H1 (cell line): ENCODE measurements at regions not wholly inside any gene's neighbourhood (a gene's known extent, or its start where the extent isn't known, plus 50 kb on each side); places are given as distances from the start of the nearest gene placed in this dataset.

Source experiments
- CTCF ChIA-PET: fragments of 300-600 bp; sonication (Branson Sonifier 250); formaldehyde crosslinking; loops from one replicate; lab custom pipeline; 2021; ENCODE audit not compliant: partially characterized antibody; lab: Charles Lee
- POLR2A ChIA-PET: fragments of 300-600 bp; sonication (Branson Sonifier 250); formaldehyde crosslinking; loops from one replicate; lab custom pipeline; 2021; ENCODE audit warnings: inconsistent platforms; ENCODE audit not compliant: partially characterized antibody; lab: Charles Lee
- DNase-seq, 2 experiments: peaks; one replicate each; pipeline versions ENCODE4 v3.0.0 to v3.0.0-alpha.2; 2010 to 2022; ENCODE audit warnings: low spot score in 2 of 2, low read depth in 1 of 2, mixed read lengths in 1 of 2
- FAIRE-seq: peaks from 2 replicates; lab custom pipeline; 2011; peaks lifted over from hg19 to GRCh38; lab: Jason Lieb, UNC
- H2AFZ ChIP-seq: 2 replicates; pipeline ENCODE4 v1.8.1; 2012; ENCODE audit warnings: low read length, inconsistent platforms
- H2AK5ac ChIP-seq: 2 replicates; pipeline ENCODE4 v1.6.1; 2013; ENCODE audit warnings: low read depth, low read length
- H2BK120ac ChIP-seq: replicated peaks from 2 replicates; pipeline ENCODE3; 2013; ENCODE audit warnings: low read depth, low read length, inconsistent platforms
- H2BK12ac ChIP-seq: 2 replicates; pipeline ENCODE4 v1.6.1; 2013; ENCODE audit warnings: low read depth, low read length
- H2BK15ac ChIP-seq: 2 replicates; pipeline ENCODE4 v1.6.1; 2013; ENCODE audit warnings: low read length
- H2BK20ac ChIP-seq: 2 replicates; pipeline ENCODE4 v1.6.1; 2013; ENCODE audit warnings: low read length
- H2BK5ac ChIP-seq: 2 replicates; pipeline ENCODE4 v1.6.1; 2013; ENCODE audit warnings: low read depth, low read length
- H3K14ac ChIP-seq: 2 replicates; pipeline ENCODE4 v1.6.1; 2013; ENCODE audit warnings: inconsistent platforms; ENCODE audit not compliant: insufficient read length
- H3K18ac ChIP-seq: 2 replicates; pipeline ENCODE4 v1.6.1; 2013; ENCODE audit warnings: low read length; ENCODE audit errors: extremely low read depth
- H3K23ac ChIP-seq: 2 replicates; pipeline ENCODE4 v1.6.1; 2013; ENCODE audit warnings: inconsistent platforms; ENCODE audit not compliant: insufficient read length
- H3K23me2 ChIP-seq: 2 replicates; pipeline ENCODE4 v1.6.1; 2013; ENCODE audit warnings: low read depth, low read length
- H3K27ac ChIP-seq: 2 replicates; pipeline ENCODE4 v1.6.1; 2011; ENCODE audit warnings: low read depth, low read length, inconsistent platforms
- H3K27me3 ChIP-seq, 4 experiments: replicated peaks in 1 of 4; 1 replicate in 1 of 4; 2 replicates in 3 of 4; pipeline versions ENCODE4 v1.6.1 to v1.8.1; 2011 to 2013; ENCODE audit warnings: low read length in 3 of 4, mild to moderate bottlenecking in 3 of 4, inconsistent platforms in 2 of 4, mixed read lengths in 2 of 4, moderate library complexity in 1 of 4; ENCODE audit not compliant: control insufficient read depth in 3 of 4, insufficient read depth in 3 of 4; ENCODE audit errors: extremely low read depth in 1 of 4
- H3K36me3 ChIP-seq, 4 experiments: 2 replicates each; pipeline versions ENCODE4 v1.6.1 to v1.8.1; 2011 to 2013; ENCODE audit warnings: mild to moderate bottlenecking in 4 of 4, low read length in 3 of 4, moderate library complexity in 2 of 4, control low read depth in 1 of 4, inconsistent platforms in 1 of 4; ENCODE audit not compliant: insufficient read depth in 4 of 4, control insufficient read depth in 2 of 4
- H3K4ac ChIP-seq: replicated peaks from 2 replicates; pipeline ENCODE3; 2013; ENCODE audit warnings: low read length, low read depth, mixed read lengths, inconsistent platforms; ENCODE audit not compliant: insufficient read length
- H3K4me1 ChIP-seq, 4 experiments: replicated peaks in 1 of 4; 1 replicate in 1 of 4; 2 replicates in 3 of 4; pipeline versions ENCODE4 v1.6.1 to v1.8.1; 2011 to 2013; ENCODE audit warnings: low read length in 3 of 4, inconsistent platforms in 2 of 4, mixed read lengths in 1 of 4; ENCODE audit not compliant: insufficient read depth in 4 of 4, control insufficient read depth in 3 of 4
- H3K4me2 ChIP-seq, 2 experiments: 2 replicates each; pipeline versions ENCODE4 v1.6.1 to v1.8.1; 2011 to 2013; ENCODE audit warnings: low read depth in 2 of 2, low read length in 2 of 2, control low read depth in 1 of 2, inconsistent platforms in 1 of 2, mild to moderate bottlenecking in 1 of 2; ENCODE audit not compliant: insufficient read depth in 1 of 2
- H3K4me3 ChIP-seq, 4 experiments: fragments of 200-600, 300-600 bp in 1 of 4; sonication (generic), shearing (Covaris generic), sonication (Bioruptor Twin) in 1 of 4; 2 replicates each; pipeline versions ENCODE4 v1.5.1 to v1.8.1; 2011 to 2016; ENCODE audit warnings: low read length in 4 of 4, low read depth in 3 of 4, control low read depth in 2 of 4, inconsistent platforms in 2 of 4, mild to moderate bottlenecking in 2 of 4, mixed read lengths in 1 of 4, moderate library complexity in 1 of 4; ENCODE audit not compliant: insufficient read depth in 2 of 4; ENCODE audit errors: extremely low read depth in 1 of 4
- H3K56ac ChIP-seq: replicated peaks from 2 replicates; pipeline ENCODE3; 2013; ENCODE audit warnings: low read depth, mild to moderate bottlenecking, mixed read lengths, low read length, inconsistent platforms; ENCODE audit not compliant: insufficient read length
- H3K79me1 ChIP-seq: 2 replicates; pipeline ENCODE4 v1.6.1; 2013; ENCODE audit warnings: low read depth, low read length, control low read depth
- H3K79me2 ChIP-seq, 2 experiments: 2 replicates each; pipeline versions ENCODE4 v1.6.1 to v1.8.1; 2012 to 2013; ENCODE audit warnings: low read length in 2 of 2, mild to moderate bottlenecking in 2 of 2, inconsistent platforms in 1 of 2; ENCODE audit not compliant: insufficient read depth in 2 of 2, control insufficient read depth in 1 of 2
- H3K9ac ChIP-seq, 4 experiments: replicated peaks in 1 of 4; 1 replicate in 1 of 4; 2 replicates in 3 of 4; pipeline versions ENCODE4 v1.6.1 to v1.8.1; 2011 to 2013; ENCODE audit warnings: low read depth in 3 of 4, low read length in 3 of 4, control low read depth in 2 of 4, mild to moderate bottlenecking in 2 of 4, moderate library complexity in 2 of 4, inconsistent platforms in 1 of 4; ENCODE audit errors: extremely low read depth in 1 of 4
- H3K9me3 ChIP-seq, 2 experiments: 2 replicates each; pipeline versions ENCODE4 v1.6.1 to v1.8.1; 2012 to 2013; ENCODE audit warnings: mild to moderate bottlenecking in 2 of 2, moderate library complexity in 2 of 2, control low read depth in 1 of 2, inconsistent platforms in 1 of 2, low read depth in 1 of 2, low read length in 1 of 2, mixed read lengths in 1 of 2; ENCODE audit not compliant: insufficient read depth in 2 of 2
- H4K20me1 ChIP-seq, 2 experiments: replicated peaks in 1 of 2; 2 replicates each; pipeline versions ENCODE3 to v1.8.1; 2011 to 2013; ENCODE audit warnings: inconsistent platforms in 2 of 2, low read length in 2 of 2, mild to moderate bottlenecking in 1 of 2; ENCODE audit not compliant: insufficient read depth in 2 of 2, control insufficient read depth in 1 of 2
- H4K5ac ChIP-seq: 2 replicates; pipeline ENCODE4 v1.6.1; 2013; ENCODE audit warnings: low read length, low read depth, mixed read lengths, inconsistent platforms; ENCODE audit not compliant: insufficient read length
- H4K8ac ChIP-seq: 2 replicates; pipeline ENCODE4 v1.8.0; 2013; ENCODE audit warnings: mild to moderate bottlenecking, moderate library complexity, low read length, inconsistent platforms; ENCODE audit not compliant: insufficient read depth; ENCODE audit errors: extremely low read depth
- H4K91ac ChIP-seq: replicated peaks from 2 replicates; pipeline ENCODE3; 2013; ENCODE audit warnings: low read length, mixed read lengths, inconsistent platforms; ENCODE audit not compliant: insufficient read length
- POLR2A ChIP-seq, 2 experiments: IDR thresholded peaks; 1 replicate in 1 of 2; 2 replicates in 1 of 2; pipeline ENCODE4 v1.6.1; 2011; ENCODE audit warnings: low read depth in 2 of 2, low read length in 2 of 2, mild to moderate bottlenecking in 2 of 2; ENCODE audit errors: control extremely low read depth in 1 of 2
- POU5F1 ChIP-seq: IDR thresholded peaks from 2 replicates; pipeline ENCODE4 v1.6.1; 2011; ENCODE audit warnings: low read depth, mild to moderate bottlenecking, low read length, moderate library complexity
- TCF12 ChIP-seq: IDR thresholded peaks from 2 replicates; pipeline ENCODE4 v1.6.1; 2011; ENCODE audit warnings: low read depth, mild to moderate bottlenecking, low read length
- WGBS, 2 experiments: shearing (Covaris generic) in 1 of 2; methylation state at CpG; one replicate each; pipeline versions ENCODE4 v1.1.6 to v1.1.7; 2013 to 2015; ENCODE audit warnings: low lambda C conversion rate in 2 of 2, mixed read lengths in 2 of 2, inconsistent platforms in 1 of 2, low coverage in 1 of 2, missing lambda C conversion rate in 1 of 2; ENCODE audit not compliant: insufficient replicate concordance in 2 of 2, insufficient coverage in 1 of 2, insufficient read length in 1 of 2; ENCODE audit errors: extremely low coverage in 1 of 2, missing lambda C conversion rate in 1 of 2; 5-methylcytosine and 5-hydroxymethylcytosine counted together
- TF ChIP-seq, protein P1 (sequence below): IDR thresholded peaks from 2 replicates; pipeline ENCODE4 v1.6.1; 2012; ENCODE audit warnings: inconsistent platforms
- TF ChIP-seq, protein P2 (sequence below): IDR thresholded peaks from 2 replicates; pipeline ENCODE4 v1.6.1; 2012; ENCODE audit warnings: inconsistent platforms

DNA sequence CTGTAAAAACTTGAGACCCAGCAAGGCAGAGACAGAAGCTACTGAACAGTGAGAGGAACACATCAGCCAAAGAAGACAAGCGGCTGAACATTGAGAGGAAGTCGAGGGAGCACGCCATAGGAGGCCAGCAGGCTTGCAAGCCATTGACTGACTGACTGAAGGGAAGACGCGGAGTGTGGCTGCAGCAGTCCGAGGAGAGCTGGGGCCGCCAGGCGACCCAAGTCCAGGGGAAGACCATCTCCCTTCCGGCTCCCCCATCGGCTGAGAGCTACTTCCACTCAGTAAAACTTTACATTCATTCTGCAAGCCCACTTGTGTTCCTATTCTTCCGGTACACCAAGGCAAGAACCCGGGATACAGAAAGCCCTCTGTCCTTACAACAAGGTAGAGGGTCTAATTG is 167.3 kb upstream of the MBL2 start:
- H3K27ac ChIP-seq: no peak overlapping the region
- H2AFZ ChIP-seq: no peak overlapping the region
- H3K23me2 ChIP-seq: no peaks in the 10 kb centered on the region
- H3K79me1 ChIP-seq: no peaks in the 10 kb centered on the region
- no peaks in the 10 kb centered on the region; a peak in 1 of 8 replicates for H3K36me3 ChIP-seq
- 0 out of 2 replicates have a peak overlapping the region, but pooled peaks have one; percentile 64 for H2BK12ac ChIP-seq
- TF ChIP-seq TCF12: no peak
- TF ChIP-seq, protein P1, sequence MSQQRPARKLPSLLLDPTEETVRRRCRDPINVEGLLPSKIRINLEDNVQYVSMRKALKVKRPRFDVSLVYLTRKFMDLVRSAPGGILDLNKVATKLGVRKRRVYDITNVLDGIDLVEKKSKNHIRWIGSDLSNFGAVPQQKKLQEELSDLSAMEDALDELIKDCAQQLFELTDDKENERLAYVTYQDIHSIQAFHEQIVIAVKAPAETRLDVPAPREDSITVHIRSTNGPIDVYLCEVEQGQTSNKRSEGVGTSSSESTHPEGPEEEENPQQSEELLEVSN: no peak
- no peak for TF ChIP-seq POU5F1
- TF ChIP-seq, protein P2, sequence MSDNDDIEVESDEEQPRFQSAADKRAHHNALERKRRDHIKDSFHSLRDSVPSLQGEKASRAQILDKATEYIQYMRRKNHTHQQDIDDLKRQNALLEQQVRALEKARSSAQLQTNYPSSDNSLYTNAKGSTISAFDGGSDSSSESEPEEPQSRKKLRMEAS: no peak
- TF ChIP-seq POLR2A (IDR thresholded peaks at IDR 0.05; ENCODE audit: control extremely low read depth in 1 of 2, low read depth in 2 of 2, low read length in 2 of 2): no peak
- H3K23ac ChIP-seq: no peak overlapping the region
- H3K18ac ChIP-seq: no peak overlapping the region
- H3K4me3 ChIP-seq: no peak overlapping the region
- no peak overlapping the region for H4K8ac ChIP-seq
- no peak overlapping the region for H3K56ac ChIP-seq
- no peaks in the 10 kb centered on the region; a peak in 1 of 7 replicates for H3K4me1 ChIP-seq
- no peaks in the 10 kb centered on the region for H3K79me2 ChIP-seq
- DNase-seq (no peak), FAIRE-seq (no peak)
- no peak overlapping the region for H3K4me2 ChIP-seq
- H3K9ac ChIP-seq: no peak overlapping the region
- no peak overlapping the region for H2BK20ac ChIP-seq
- peak overlapping the region; percentile 61 for H4K91ac ChIP-seq
- 96% methylated on average over 12 of the region's 12 CpGs; no CpG with 5 or more reads in 1 of the 2 experiments for WGBS, 2 experiments
- 0 out of 2 replicates have a peak overlapping the region, but pooled peaks have one; percentile 30 for H2BK5ac ChIP-seq
- H3K27me3 ChIP-seq: no peaks in the 10 kb centered on the region
- no peaks in the 10 kb centered on the region for H4K20me1 ChIP-seq
- no peaks in the 10 kb centered on the region; a peak in 1 of 4 replicates for H3K9me3 ChIP-seq
- ChIA-PET CTCF (interaction anchor here (2.1 kb wide), 1 partner anchor 10 kb away, joined by 10 read pairs; no protein-coding TSS in a partner anchor), POLR2A (no interaction called here)
- H2BK15ac ChIP-seq: no peak overlapping the region
- H3K4ac ChIP-seq: no peak overlapping the region
- no peak overlapping the region for H3K14ac ChIP-seq
- H2BK120ac ChIP-seq: no peak overlapping the region
- H2AK5ac ChIP-seq: no peak overlapping the region
- H4K5ac ChIP-seq: no peak overlapping the region
